GDM1 (cell line): ENCODE measurements at regions not wholly inside any gene's neighbourhood (a gene's known extent, or its start where the extent isn't known, plus 50 kb on each side); places are given as distances from the start of the nearest gene placed in this dataset.
"Not testable (repeated sequence)": the region's sequence is repeated elsewhere in the genome, so short reads cannot be mapped to it uniquely, and the experiment has no call there.

ENCODE experiments used
- DNase-seq: peaks from one replicate; lab custom pipeline; 2025; lab: John Stamatoyannopoulos, UW

DNA sequence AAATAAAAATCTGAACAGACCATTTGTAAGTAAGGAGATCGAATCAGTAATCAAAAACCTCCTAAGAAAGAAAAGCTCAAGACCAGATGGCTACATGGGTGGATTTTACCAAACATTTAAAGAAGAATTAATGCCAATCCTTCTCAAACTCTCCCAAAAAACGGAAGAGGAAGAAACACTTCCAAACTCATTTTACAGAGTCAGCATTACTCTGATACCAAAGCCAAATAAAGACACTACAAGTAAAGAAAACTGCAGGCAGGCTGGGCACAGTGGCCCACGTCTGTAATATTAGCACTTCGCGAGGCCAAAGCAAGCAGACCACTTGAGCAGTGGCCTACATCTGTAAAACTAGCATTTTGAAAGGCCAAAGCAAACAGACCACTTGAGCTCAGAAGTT is 159.8 kb downstream of the DPY19L2 start:
- no peak for DNase-seq

DNA sequence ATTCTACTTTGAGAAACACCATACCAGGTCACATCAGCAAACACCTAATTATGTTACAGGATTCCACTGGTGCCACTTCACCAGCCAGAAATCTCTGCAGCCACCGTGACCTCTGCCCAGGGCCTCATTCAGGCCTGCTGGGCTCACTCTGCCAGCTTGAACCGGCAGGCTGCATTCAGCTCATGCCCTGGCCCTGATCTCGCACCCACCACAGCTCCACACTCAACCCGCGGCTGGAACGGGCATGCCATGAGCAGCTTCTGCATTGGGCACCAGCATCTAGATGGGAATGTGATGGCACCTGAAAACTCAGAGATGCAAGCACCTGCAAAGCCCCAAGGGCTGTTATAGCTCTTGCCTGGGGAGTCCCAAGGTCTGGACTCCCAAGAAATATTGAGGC is 168.7 kb downstream of the DPY19L2 start:
- DNase-seq = no peak

DNA sequence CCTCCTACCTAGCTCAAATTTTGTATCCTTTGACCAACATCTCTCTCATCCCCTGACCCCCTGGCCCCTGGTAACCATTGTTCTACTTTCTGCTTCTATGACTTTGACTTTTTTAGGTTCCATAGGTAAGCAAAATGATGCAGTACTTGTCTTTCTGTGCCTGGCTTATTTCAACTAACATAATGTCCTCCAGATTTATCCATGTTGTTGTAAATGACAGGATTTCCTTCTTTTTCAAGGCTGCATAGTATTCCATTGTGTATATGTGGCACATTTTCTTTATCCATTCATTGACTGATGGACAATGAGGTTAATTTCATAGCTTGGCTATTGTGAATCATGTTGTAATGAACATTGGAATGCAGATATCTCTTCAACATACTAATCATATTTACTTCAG is 170.1 kb downstream of the DPY19L2 start:
- DNase-seq = no peak

DNA sequence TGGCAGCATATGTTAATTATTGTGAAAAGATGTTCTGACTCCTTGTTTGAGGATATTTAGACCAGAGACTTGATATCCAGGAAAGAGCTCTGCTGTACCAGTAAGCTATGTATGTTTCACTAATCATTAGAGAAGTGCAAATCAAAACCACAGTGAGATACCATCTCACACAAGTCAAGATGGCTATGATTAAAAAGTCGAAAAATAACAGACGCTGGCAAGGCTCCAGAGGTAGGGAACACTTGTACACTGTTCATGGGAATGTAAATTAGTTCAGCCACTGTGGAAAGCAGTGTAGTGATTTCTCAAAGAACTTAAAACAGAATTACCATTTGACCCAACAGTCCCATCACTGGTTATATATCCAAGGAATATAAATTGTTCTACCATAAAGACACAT is 171.6 kb downstream of the DPY19L2 start:
- DNase-seq = no peak

DNA sequence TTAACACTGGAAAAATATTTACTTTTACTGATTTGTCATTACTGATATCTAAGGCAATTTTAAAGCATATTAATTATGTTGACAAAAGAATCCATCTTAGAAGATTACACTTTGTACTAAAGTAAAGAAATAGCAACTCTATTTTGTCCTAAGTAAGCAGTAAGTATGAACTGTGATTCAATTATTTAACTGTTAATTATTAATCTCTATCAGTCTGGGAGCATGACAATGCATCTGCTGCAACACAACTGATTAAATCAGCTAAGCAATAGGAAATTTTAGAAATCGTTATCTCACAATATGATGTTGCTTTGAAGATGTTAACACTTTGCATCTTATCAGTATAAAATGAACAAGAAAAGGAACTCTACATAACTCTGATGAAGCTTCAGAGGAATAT is 172.3 kb downstream of the DPY19L2 start:
- DNase-seq = no peak

DNA sequence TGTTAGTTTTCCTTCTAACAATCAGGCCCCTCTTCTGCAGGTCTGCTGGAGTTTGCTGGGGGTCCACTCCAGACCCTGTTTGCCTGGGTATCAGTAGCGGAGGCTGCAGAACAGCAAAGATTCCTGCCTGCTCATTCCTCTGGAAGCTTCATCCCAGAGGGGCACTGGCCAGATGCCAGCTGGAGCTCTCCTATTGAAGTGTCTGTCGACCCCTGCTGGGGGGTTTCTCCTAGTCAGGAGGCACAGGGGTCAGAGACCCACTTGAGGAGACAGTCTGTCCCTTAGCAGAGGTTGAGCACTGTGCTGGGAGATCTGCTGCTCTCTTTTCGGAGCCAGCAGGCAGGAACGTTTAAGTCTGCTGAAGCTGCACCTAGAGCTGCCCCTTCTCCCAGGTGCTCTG is 174.9 kb downstream of the DPY19L2 start:
- not testable (repeated sequence) for DNase-seq

- DNase-seq = no peak
Observed at GRCh38 chr12:63480186-63480585, 188.1 kb downstream of the DPY19L2 start.

DNA sequence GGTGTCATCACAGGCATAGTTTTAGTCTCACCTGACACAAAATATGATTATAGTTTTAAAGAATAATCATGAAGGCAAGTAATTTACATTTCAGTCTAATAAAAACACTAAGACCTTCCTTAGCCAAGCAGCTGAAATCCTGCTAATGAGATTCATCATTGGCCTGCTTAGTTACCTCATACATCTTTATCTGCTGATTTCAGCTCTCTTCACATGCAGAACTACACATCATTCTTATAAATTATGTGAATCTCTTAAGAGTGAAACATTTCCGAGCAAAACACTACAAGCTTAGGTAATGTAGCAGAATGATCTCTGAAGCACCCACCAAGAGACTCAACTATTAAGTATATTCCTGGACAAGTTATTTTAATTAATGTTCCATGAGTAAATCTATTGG is 198.1 kb downstream of the DPY19L2 start:
- DNase-seq = no peak

DNA sequence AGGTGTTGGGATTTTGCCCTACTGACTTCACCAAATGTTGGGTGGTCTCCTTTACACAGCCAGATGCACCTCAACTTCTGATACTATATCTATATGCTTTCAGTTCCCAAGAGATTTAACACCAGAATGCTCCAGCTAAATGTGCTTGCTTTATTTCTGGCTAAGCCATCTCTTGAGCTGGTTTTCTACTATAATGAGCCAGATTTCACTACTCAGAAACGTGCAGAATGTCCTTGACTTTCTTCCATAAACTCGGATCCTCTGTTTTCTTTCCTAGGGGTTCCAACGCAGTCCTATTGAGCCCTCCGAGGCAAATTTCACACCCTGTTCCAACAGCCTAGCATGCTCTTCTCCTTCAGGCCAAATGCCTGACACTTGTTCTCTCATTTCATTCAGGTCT is 200.3 kb downstream of the DPY19L2 start:
- DNase-seq = no peak

- DNase-seq = no peak
Observed at GRCh38 chr12:63457857-63458256, 210.4 kb downstream of the DPY19L2 start.

DNA sequence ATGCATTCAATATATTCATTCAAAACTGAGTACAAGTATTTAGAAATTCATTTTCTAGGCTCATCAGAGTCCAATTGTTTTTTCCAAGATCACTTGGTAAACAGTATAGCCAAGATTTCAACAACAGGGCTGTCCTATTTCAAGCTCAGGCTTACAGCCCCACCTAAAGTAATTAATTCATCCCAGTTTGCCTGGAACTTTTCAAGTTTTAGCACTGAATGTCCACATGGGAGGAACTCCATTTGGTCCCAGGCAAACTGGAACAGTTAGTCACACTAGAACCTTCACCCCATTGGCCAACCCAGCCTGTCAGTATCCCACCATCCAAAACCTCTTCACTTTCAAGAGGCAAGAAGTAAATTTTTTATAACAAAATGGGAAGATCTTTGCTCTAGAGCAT is 210.9 kb downstream of the DPY19L2 start:
- DNase-seq = no peak

GRCh38 chr12:63450816-63451215 is 217.5 kb downstream of the DPY19L2 start:
- DNase-seq = peak; percentile 3

- no peak for DNase-seq
Observed at GRCh38 chr12:63450334-63450733, 218.0 kb downstream of the DPY19L2 start.

- DNase-seq = no peak
Observed at GRCh38 chr12:63445224-63445880, 222.9 kb downstream of the DPY19L2 start.

GRCh38 chr12:63440048-63440447 is 228.2 kb downstream of the DPY19L2 start:
- DNase-seq = no peak

DNA sequence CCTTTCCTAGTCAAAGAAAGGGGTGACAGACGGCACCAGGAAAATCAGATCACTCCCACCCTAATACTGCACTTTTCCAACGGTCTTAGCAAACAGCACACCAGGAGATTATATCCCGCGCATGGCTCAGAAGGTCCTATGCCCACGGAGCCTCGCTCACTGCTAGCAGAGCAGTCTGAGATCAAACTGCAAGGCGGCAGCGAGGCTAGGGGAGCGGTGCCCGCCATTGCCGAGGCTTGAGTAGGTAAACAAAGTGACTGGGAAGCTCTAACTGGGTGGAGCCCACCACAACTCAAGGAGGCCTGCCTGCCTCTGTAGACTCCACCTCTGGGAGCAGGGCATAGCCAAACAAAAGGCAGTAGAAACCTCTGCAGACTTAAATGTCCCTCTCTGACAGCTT is 233.9 kb downstream of the DPY19L2 start:
- not testable (repeated sequence) for DNase-seq

GRCh38 chr12:63427969-63428368 is 240.3 kb downstream of the DPY19L2 start:
- DNase-seq = not testable (repeated sequence)

GRCh38 chr12:63427029-63427428 is 241.3 kb downstream of the DPY19L2 start:
- not testable (repeated sequence) for DNase-seq

DNA sequence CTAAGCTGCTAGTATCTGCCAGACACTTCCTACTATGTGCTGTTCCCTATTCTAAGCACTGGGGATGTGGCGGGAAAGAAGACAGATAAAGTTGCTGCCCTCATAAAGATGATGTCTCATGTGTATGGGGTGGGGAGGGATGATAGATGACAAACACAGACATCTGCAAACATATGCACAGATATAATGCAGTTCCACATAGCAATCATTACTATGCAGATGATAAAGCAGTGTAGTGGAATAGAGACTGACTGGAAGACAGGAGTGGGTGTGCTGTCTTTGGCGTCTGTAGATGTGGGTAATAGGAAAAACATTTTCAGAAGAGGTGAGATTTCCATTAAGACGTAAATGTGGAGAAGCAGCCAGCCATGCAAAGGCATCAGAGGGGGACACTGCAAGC is 243.6 kb downstream of the DPY19L2 start:
- no peak for DNase-seq

DNA sequence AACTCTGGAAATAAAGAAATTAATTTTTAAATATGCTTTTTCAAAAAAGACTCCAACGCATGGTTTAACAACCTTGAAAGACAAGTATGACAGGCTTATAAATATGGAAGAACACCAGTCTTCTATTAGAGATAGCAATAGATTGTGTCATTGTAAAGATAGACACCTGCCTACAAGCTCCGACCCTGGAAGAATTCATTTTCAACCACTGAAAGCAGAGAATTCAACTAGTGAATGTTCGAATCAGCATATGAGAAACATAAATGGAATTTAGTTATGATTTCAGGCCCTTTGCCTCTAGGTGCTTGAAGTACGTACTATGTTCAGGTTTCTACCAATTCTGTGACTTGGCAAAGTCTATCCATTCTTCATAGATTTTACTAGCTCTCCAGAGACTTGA is 244.5 kb downstream of the DPY19L2 start:
- DNase-seq = no peak

DNA sequence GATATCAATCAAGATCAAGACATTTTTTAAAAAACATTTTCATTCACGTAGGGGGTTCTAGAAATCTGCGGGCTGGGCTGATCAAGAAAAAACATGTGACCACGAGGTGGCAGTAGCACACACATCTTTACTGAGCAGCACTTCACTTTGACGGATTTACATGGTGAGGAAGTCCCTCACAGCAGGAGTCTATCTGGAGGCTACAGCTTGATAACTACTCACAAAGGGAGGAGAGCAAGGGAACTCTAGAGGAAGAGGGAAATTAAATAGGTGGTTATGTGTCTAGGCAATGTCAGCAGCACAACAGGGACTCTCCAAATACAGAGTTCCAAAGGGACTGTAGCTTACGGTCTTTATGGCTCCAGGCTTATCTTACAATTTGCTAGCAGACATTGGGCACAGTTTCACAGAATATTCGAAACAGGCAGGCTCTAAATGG is 248.1 kb downstream of the DPY19L2 start:
- DNase-seq = peak; percentile 84

- no peak for DNase-seq
Observed at GRCh38 chr12:63419154-63419553, 249.1 kb downstream of the DPY19L2 start.

GRCh38 chr12:63416788-63417187 is 251.5 kb downstream of the DPY19L2 start:
- DNase-seq = no peak

GRCh38 chr12:63415357-63415756 is 252.9 kb downstream of the DPY19L2 start:
- DNase-seq = no peak
